GM21619 (cell line): ENCODE measurements at regions not wholly inside any gene's neighbourhood (a gene's known extent, or its start where the extent isn't known, plus 50 kb on each side); places are given as distances from the start of the nearest gene placed in this dataset.
"Not testable (repeated sequence)": the region's sequence is repeated elsewhere in the genome, so short reads cannot be mapped to it uniquely, and the experiment has no call there.

Experiments used
- ATAC-seq: cut with Tn5 transposase; IDR thresholded peaks from one replicate; pipeline ENCODE4 v1.9.1; 2021; ENCODE audit not compliant: unreplicated experiment

DNA sequence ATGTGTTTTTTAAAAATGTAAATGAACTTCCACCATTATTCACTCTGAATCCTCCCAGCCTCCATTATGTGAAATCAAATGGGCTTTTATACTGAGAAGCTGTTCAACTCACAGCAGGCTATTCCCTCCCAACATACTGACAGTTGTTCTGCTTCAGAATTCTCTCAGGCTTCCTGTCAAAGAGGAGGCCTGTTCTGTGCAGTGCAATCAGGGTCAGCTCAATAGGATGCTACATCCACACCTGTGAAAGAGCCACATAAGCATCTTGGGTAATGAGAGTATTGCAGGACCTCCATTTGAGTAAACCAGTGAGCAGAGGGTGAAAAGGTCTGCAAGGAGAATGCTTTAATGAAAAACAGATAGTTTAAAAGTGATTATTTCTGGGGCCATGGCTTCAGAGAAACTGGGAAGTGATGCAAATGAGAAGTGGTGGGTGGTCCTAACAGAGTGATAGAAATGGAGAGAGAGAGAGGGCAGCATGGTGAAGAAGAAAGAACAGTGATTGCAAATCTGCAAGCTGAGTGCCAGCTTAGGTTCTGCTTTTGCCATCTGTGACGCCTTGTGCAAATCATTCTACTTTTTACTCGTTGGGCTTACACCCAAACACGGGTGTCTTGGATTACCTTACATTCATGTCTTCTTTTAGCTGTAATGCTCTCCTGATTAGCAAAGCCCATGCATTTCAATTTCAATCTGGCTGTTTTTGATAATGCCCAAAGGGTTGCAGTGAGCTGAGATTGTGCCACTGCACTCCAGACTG, 202.5 kb upstream of the NMUR2 start:
- ATAC-seq = no peak

DNA sequence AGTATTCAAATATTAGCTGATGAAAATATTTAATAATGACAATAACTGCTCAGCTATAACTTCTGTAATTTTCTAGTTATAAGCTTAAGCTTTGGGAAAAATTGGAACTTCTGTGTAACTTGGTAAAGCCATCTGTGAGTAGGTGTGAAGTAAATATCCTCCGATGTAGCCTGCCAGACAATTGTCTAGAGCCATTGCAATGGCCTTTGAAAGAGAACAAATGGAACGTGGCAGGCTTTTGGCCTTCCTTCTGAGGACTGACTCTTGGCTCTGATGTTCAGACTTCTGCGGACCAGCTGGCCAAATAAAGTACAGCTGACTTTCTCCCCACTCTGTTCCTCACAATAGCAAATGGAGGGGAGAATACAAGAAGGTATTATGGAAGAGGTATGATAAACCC, 203.4 kb upstream of the NMUR2 start:
- ATAC-seq = no peak

DNA sequence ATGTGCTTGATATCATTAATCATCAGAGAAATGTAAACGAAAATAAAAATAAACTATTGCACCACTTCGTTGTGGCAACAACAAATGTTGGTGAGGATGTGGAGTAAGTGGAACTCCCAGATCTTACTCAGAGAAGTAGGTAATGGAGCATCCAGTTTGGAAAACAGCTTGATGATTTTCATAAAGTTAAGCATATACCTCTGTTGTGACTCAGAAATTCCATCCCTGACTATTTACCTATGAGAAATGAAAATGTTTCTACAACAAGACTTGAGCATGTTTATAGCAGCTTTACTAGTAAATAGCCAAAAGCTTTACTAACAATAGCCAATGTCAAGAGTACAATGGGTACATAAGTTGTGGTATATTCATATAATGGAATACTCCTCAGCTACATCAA, 214.7 kb upstream of the NMUR2 start:
- ATAC-seq = no peak

DNA sequence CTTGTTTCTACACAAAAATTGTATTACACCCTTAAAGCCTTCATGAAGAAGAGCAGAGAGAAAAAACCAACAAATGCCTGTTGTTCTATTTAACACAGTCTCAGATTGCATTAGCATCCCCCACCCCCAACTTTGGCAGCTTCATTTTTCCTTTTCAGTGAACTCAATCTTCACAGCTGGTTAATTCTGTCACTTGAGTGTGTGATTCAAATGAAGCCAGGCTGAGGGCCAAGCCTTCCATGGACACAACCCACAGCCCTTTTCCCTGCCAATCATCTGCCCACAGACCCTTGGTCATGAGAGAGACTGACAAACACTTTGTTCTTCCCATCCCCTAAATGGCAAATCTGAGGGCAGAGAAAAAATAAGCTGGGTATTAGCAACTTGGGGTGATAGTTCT, 217.5 kb upstream of the NMUR2 start:
- no peak for ATAC-seq

DNA sequence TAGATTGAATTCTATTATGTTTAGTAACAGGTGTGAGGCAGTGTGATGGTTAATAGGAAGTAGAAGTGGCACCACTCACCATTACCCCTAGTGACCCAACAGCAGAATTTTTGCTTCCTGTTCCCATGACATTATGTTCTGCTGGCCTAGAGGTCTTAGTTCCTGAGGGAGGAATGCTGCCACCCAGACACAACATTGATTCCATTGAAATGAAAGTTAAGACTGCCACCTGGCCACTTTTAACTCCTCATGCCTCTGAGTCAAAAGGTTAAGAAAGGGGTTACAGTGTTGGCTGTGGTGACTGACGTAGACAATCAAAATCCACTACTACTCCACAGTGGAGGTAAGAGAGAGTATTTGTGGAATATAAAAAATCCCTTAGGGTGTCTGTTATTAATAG, 218.9 kb upstream of the NMUR2 start:
- no peak for ATAC-seq

DNA sequence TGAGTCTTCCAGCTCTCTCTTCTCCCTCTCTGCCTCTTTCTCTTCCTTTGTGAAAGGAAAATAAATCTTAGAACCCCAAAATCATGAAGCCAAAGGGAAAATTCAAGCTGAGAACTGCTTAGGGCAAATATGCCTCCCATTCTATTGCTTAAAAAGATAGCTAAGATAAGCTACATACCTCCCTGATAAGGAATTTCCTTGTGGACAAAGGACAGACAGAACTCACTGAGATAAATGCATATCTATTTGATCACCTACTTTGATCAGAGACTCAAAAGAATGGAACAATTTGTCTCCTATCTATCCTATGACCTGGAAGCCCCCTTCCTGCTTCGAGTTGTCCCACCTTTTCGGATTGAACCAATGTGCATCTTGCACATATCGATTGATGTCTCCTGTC, 220.6 kb upstream of the NMUR2 start:
- ATAC-seq = no peak

DNA sequence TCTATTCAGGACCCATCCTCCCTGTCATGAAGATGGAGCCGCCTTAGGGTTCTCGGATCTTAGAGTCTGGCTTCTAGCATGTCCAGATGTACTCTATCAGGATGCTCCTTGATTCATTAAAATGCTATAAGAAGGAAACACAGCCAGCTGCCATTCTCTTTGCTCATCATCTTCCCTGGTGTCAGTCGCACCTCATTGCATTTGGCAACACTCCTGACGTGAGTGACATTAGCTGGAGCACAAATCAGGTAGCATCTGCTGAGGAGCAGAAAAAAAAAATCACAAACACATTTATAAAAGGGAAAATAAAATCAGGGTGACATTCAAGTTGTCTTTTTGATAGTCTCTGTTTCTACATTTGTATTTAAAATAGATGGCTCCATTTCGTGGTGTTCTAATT, 226.1 kb upstream of the NMUR2 start:
- no peak for ATAC-seq

DNA sequence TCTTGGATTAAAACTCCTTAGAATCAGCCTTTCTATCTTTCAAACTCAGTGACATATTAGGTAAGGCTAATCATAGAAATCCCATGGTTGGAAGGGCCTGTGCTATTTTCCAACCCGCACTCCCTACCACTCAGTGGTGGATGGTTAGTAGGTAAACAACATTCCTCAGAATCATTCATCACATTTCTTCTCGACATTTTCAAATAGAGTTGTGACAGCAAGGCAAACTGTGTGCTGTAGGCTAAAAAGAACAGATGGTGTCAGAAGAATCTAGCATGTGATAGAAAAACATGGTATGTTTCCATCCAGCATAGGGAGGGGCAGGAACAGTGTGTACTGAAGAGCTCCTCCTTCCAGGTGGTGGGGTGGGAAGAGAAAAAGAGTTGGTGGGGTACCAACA, 227.3 kb upstream of the NMUR2 start:
- no peak for ATAC-seq

DNA sequence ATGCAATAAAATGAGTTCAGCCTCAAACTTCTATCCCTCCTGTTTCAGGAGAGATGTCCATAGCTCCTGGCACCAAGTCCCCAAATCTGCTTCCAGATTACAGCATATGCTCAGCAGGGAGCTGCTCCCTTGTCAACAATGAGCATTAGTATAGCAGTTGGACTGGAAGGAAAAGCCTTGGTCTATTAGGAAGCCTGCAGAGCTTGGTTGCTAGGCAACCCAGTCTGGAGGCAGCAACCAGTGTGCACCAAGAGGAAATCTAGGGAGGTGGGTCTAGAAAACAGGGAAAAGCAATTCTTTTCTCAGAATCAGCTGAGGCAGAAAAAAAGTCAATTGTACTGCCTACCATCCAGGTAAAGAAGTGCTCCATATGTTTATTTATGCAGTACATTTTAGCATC, 229.5 kb upstream of the NMUR2 start:
- ATAC-seq = no peak

DNA sequence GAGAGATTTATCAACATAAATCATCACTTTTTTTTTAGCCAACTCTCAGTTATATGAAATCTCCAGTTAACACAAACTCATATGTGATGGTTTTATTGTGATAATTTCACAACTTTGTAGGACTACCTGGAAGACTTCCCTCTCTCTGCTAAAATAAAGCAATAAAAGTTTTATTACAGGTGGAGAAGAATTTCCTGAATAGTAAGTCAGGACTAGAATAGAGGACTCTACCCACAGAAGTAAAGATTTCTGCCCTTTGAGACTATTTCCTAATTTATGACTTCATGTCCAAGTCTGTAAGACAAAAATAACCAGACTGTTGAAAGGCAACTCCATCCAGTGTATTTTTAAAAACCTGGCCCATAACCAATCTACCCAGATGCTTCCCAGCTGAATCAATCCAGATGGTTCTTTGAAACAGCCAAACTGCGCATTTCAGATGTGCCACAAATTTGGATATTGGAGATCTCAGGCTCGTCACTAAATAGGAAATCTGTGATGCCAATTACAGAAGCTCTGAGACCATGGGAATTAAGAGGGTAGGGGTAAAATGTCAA, 234.0 kb upstream of the NMUR2 start:
- no peak for ATAC-seq

DNA sequence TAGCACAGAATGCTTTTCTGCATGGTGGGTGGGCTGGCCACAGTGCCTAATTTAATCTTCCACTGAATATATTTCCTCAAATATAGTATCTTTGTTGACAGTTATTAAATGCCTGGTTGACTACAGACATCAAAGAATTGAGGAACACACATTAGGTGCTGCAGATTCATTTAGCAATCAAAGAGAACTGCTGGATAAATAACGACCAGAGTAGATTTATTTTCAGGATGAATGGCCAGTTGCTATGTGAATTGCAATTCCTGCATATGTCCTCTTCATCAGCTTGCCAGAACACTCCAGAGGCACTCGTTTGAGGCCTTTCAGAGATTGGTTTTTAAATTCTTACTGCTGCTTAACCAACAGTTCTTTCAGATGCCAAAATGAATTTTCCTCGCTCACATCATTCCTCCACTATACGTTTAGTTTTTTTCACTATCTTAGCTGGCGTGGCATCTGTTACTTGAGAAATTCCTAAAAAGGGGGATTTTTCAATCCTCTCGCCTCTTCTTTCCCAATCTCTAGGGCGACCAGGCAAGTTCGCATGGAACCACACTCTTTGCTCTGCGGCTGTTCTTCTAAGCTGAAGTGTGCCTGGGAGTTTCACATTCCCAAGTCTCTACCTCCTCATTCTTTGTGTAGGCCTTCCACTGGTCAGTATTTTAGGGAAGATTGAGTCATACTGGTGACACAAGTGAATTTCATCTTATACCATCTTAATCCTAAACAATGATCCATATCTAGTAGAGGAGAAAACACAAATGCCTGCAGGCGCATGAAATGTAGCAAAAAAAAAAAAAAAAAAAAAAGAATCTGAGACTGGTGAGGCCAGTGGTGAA, 237.1 kb upstream of the NMUR2 start:
- ATAC-seq = no peak

DNA sequence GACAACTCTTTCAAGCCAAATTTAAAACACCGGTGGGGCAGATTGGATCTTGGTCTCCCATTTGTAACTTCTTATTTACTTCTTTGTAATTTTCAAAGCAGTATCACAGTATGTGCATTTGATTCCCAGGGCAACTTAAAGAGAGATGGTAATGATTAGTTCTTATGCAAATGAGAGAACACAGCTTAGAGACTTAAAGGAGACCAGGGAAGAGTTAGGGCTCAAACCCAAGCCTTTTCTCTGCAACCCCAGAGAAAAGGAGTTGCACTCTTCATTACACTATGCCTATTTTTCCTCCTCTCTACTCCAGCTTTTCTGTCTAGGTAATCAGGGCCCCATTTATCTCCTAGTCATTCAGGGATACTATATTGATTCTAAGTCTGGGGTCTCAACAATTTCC, 237.8 kb upstream of the NMUR2 start:
- ATAC-seq = no peak

DNA sequence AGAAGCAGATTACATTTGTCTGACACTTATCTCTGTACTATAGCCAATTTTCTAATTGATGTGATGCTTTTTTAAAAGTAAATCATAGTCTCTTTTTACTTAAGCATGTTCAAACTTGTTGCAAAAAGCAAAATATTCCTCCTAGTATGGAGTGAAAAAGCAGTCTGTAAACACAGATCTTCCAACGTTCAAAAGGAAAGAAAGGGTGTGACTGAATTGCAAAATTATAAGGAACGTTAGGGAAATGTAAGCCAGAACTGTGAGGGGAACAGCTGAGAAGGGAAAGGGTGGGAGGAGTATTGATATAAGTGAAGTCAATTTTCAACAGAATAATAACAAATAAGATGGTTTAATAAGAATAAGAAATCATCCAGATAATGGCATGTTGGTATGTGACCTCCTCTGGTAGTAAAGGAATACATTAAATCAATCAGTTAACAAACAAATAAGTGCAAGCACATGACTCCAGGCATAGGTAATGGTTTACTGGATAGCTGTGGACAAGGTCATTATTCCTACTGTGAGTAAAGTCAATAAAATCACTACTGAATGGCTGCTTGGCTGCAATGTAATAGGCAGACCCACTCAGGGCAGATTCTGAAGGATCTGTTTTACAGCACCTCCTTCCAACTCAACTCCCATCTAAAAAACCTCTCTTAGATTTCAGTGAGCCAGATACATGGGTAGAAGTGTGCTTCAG, 239.1 kb upstream of the NMUR2 start:
- ATAC-seq = no peak

DNA sequence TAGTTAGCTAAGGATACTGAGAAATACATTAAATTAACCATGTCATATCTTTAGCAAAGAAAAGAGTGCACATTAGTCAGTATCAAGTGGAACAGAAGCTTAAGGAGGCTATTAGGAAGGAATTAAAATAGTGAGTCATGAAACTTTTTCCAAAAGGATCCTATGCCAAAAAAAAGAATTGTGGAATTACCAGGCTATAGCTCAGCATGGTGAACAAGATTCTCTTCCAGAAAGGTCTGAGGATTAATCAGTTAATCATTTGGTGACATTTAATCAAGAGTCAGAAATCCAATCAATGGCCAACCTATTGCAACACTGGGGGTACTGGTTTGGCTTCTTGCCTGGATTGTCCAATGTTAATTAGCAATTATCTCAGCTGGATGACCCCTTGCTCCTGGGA, 244.5 kb upstream of the NMUR2 start:
- ATAC-seq = no peak

DNA sequence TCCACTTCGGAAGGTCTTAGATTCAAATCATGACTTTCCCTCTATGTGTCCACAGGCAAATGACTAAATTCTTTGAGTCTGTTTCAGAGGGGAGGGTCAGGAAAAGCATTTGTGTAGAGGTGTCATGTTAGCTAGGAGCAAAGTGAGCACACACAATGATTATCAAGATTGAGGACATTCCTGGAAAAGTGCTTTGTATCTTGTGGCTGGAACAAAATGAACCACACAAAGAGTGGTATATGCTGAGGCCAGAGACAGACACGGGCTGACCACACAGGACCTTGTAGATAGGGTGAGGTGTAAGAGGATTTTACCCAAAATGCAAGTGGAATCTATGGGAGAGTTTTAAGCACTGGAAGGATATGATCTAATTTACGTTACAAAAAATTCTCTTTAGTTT, 245.3 kb upstream of the NMUR2 start:
- no peak for ATAC-seq

DNA sequence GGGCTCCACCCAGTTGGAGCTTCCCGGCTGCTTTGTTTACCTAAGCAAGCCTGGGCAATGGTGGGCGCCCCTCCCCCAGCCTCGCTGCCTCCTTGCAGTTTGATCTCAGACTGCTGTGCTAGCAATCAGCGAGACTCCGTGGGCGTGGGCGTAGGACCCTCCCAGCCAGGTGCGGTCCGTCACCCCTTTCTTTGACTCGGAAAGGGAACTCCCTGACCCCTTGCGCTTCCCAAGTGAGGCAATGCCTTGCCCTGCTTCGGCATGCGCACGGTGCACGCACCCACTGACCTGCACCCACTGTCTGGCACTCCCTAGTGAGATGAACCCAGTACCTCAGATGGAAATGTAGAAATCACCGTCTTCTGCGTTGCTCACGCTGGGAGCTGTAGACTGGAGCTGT, 254.4 kb upstream of the NMUR2 start:
- not testable (repeated sequence) for ATAC-seq

DNA sequence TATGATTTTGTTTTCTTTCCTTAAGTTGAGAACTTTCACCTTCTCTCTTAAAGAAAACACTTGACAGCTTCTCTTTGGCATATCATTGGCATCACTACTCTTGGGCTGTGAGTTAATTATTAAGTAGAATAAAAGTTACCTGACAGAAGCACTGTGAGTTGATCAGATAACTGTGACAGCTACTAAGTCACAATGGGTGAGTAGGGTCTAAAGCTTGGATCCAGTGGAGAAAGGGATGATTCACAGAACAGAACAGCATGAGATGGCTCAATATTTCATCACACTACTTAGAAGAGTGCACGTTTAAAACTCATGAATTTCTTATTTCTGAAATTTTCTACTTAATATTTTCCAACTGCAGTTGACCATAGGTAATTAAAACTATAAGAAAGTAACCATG, 268.5 kb upstream of the NMUR2 start:
- no peak for ATAC-seq

DNA sequence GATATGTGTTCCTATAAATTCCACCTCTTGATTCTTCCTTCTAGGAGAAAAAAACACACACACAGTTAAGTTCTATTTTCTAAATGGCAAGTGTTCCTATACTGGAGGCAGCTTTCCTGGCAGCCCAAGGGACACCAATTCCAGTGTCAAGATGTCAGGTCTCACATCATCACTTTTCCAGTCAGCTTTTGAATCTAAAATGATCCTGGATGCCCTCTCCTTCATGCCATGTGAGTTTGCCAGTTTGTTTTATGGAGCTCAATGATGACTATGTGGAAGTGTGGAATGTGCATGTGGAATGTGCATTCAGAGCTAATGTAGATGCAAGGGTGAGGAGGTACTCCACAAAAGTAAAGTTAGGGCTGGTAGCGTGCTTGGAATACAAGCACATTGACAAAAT, 269.3 kb upstream of the NMUR2 start:
- no peak for ATAC-seq

DNA sequence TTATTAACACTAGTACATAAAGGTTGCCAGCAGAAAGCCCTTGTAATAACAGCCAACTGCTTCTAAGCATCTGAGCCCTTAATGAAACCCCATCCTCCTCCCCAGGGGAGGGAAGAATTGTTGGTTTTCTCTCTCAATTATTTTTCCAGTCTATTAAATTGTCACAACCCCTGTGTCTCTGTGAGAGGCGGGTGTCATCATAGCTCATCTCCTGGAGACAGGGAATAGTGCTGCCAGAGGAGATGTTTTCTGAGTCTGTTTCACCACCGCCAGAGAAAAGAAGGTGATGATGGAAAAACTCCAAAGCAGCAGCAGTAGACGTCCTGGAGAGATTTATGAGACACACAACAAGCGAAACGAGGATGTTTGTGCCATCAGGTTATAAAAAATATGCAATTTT, 271.1 kb upstream of the NMUR2 start:
- no peak for ATAC-seq

DNA sequence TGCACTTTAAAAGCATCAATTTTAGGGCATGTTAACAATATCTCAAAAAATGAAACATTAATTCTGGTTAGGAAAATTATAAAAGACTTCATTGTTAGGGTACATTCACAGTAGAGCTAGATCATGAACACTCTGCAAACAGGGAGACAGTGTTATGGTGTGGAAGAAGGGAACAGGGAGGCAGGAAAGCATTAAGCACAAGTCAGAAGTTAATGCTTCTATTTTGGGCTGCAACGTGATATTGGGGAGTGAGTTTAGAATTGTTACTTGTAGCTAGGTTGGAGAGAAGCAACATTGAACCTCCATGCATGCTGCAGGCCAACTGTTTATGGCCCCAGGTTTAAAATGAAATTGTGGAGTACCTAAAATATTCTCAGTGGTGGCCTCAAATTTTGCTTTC, 278.1 kb upstream of the NMUR2 start:
- no peak for ATAC-seq

DNA sequence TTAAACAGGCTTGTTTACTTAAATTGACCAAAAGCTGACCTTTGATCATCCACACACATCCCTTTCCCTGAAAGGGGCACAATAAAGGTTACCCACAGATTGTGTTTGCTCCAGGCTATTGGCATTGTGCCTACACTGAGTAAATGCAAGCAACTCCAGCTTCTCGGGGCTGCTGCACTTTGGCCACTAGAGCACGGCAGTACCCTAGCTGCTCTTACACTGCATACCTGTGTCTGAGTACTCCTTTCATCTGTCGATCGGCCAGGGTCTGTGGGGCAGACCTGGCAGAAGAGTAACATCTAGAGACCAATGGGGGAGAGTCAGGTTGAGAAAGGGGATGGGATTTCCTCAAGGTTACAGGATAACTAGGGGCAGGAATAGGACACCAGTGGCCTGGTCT, 281.9 kb upstream of the NMUR2 start:
- ATAC-seq = no peak
